Right forelimb (tissue), 1 donor: ENCODE measurements at regions not wholly inside any gene's neighbourhood (a gene's known extent, or its start where the extent isn't known, plus 50 kb on each side); places are given as distances from the start of the nearest gene placed in this dataset.
"Not testable (repeated sequence)": the region's sequence is repeated elsewhere in the genome, so short reads cannot be mapped to it uniquely, and the experiment has no call there.

Source experiments
- DNase-seq: peaks from one replicate; pipeline ENCODE4 v3.0.0-alpha.2; 2018

DNA sequence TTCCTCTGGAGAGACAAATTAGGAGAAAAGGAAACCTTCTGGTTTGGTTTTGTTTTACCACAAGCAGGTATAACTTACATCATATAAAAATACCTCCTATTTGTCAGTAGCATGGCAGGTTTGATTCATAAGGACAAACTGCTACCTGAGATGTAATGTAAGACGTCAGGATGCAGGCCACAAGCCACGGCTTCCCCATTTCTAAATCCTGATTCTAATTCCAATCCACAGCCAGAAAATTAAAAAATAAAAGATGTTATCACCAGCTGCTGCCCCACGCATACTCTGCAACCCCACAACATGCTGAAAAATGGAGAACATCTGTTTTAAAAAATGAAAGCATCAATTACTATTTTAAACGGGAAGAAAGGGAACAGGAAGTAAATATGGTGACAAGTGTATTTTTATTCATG, 197.6 kb downstream of the BCL11A start:
- no peak for DNase-seq

- no peak for DNase-seq
Measured at GRCh38 chr2:60354713-60355112, 198.7 kb downstream of the BCL11A start.

DNA sequence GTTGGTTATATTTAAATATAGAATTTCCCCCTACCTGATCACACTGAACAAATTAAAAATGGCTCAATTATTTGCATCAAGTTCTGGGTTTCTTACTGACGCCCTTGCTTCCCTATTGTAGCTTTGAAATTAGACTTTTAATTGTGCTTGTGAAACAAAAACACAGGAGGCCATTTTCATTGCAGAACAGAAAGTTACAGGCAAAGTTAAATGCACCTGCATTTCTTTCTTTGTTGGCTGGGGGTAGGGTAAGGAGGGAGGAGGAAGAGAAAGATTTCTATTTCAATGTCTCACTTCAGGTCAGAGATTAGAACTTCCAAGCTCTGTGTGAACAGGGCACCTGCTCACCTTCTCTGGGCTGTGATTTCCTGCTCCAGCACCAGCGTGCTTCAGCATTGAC, 199.6 kb downstream of the BCL11A start:
- DNase-seq, result no peak

DNA sequence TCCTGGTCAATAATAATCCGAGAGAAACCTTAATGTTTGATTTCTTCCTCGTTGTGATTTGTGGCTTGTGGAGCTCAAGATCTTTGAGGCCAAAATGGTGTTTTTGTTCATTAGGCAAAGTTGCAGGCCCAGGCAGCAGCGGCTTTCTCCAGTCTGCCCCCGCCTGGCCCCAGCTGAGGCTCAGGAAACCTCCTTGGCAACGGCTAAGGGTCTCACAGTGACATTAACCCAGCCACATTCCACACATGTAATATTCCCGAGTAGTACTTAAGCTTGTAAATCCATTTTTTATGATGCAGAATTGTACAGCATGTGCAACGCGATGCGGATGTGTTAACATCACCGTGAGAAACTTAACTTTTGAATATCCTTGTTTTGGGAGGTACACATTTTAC, 200.1 kb downstream of the BCL11A start:
- no peak for DNase-seq

- DNase-seq, result no peak
Measured at GRCh38 chr2:60352491-60353405, 200.7 kb downstream of the BCL11A start.

GRCh38 chr2:60351802-60352201, 201.7 kb downstream of the BCL11A start:
- no peak for DNase-seq

DNA sequence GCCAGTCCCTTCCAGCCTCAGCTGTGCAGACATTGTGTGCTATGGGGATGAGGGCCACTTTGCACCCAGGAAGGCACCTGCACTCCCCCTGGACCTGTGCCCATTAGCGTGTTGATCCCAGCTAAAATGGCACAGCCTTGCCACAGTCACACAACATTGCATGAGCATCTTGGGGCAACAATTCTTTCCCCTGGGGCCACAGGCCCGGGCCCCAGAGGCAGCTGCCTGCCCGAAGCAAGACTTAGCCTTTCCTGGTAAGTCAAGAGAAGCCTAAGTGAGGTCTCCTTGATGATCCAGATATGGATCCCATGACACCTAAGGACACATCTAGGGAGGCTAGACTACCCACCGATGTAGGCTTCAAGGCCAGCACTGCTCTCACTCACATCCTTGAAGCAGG, 202.1 kb downstream of the BCL11A start:
- DNase-seq, result no peak

GRCh38 chr2:60350791-60351190, 202.7 kb downstream of the BCL11A start:
- no peak for DNase-seq

DNA sequence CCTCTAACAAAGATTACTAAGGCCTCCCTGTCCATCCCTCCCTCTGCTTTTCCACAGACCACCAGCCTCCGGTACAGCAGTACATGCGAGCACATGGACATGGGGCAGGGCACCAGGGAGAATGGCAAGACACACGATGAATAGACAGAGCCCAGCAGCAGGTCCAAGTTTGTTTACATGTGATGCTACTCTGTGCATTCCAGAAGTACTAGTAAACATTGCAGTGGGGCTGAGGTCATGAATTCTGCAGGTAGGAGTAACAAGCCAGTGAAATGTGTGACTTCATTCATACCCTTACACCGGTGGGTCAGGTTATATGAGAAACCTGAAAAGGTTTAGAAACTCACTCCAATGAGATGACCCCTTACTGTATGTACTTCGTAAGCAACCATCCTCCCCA, 205.7 kb downstream of the BCL11A start:
- no peak for DNase-seq

GRCh38 chr2:60342491-60342890, 211.0 kb downstream of the BCL11A start:
- DNase-seq, result not testable (repeated sequence)

DNA sequence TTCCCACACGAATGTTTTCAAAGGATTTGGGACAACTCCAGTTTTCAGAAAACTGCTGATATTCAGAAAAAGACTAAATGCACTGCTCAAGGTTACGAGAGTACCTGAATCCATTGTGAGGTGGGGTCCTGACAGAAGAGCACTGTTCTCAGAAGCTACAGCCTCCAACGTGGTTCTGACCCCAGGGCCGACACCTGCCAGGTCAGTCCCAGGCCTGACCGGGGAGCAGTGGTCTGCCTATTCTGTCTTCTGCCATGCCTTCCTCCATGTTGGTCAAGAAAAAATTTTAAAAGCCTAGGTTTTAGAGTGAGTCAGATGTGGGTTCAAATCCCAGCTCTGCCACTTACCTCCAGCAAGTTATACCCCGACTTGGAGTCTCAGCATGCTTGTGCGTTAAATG, 212.3 kb downstream of the BCL11A start:
- DNase-seq, result no peak

GRCh38 chr2:60339286-60339685, 214.2 kb downstream of the BCL11A start:
- no peak for DNase-seq

DNA sequence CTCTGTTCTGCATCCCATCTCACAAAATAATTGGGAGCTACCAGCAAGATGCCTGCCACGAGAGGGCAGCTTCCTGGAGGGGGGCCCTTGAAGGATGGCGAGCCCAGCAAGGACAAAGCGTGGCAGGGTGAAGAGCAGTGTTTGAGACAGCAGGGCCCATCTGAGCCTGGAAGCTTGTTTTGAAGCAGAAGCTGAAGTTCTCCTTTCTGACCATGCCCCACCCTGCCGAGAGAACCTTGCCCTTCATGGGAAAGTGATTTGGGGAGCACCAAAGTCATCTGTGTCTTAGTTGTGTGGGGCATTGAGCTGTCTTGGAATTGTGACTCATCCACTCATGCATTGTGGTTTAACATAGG, 216.3 kb downstream of the BCL11A start:
- DNase-seq, result no peak

- DNase-seq, result no peak
Measured at GRCh38 chr2:60336442-60337141, 216.9 kb downstream of the BCL11A start.

DNA sequence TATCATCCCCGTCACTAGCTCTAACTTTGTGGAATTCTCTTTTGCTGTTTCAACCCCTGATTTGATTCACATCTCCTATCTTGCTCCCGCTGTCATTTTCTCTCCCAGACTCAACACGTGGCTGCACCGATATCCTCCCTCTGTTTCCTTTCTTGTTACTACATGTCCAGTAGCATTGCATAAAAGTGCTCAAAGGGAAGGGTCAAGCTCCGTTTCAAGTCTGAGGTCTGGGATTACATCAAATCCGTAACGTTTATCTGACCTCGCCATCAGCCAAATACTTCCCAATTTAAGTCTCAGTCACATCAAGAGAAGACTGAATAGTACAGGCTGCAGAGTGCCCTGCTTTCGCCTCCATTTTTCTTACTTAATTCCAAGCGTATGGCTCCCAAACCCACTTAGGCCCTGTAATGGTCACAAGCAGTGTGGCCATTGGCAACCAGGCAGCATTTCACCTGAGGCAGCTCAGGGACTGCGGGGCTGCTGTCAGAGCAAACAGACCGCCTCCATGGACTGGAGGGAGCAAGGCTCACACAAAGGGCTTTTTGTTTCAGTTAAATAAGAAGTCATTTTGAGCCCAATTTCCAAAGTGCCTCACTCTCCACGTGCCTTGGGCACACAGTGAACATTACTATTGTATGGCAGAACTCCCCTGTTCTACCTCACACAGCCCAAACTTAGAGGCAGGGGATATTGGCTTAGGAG, 217.8 kb downstream of the BCL11A start:
- DNase-seq, result no peak

DNA sequence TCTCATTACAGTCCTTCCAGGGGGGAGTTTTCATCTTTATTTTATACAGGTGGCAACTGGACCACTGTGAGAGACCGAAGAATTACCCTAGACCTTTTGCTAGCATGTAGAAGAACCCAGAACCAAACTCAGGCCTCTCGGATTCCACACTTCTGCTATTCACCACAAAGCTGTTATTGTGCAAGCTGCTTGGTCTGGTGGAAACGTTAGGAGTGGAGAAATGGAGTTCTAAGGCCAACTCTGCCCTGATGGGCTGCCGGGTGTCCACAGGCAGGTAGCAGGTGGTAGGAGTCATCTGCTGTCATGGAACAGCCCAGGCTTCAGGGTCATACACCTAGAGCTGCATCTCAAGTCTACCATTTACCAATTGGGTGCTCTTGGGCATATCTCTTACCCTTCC, 218.8 kb downstream of the BCL11A start:
- no peak for DNase-seq

DNA sequence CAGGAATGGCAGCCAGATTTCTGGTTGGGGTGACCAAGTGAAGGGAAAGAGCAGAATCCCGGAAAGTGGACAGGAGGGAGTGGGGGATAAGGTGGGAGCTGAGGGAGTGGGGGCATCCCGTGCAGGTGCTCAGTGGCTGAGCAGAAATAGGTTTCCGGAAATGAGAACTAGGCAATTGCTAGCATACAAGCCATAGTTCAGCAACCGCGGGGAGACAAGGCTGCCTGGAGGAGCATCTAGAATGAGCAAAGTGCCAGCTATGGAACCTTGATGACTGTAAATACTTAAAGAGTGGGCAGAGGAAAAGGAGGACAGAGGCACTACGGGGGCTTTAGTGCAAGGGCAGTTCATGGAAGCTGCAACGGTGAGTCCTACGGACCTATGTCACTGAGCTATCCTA, 220.2 kb downstream of the BCL11A start:
- no peak for DNase-seq

- no peak for DNase-seq
Measured at GRCh38 chr2:60331115-60331809, 222.2 kb downstream of the BCL11A start.

DNA sequence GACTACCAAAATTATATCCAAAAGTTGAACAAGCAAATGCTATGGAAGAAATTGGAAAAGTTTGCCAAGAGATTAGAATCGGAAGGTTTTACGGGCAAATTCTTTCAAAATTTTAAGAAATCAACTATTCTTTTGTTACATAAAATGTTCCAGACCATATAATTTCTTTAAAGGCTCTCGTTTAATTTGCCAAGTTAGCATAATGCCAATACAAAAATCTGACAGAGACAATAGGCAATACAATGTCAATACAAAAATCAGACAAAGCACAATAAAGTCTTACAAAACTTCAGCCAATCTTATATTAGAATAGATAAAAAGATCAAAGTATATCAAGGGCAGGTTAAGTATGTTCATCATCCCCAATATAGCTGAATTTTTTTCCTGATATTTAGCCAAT, 224.2 kb downstream of the BCL11A start:
- DNase-seq, result no peak

DNA sequence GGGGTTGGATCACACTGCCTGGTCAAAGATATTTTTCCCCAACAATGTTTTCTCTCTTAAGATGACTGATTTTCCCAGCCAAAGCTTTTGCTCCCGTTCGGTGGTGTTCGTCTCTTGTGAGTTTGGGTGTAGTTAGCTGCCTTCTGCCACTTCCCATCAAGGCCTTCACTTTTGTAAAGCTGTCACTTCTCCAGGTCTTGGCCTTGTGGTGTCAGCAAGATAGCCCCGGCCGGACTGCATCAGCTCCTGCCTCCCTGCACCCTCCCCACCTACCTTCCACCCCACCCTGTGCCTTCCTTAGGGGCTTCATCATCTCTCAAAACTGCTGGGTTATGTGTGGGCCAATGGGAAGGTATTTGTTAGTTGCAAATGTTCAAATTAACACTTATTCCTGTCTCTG, 228.9 kb downstream of the BCL11A start:
- no peak for DNase-seq

DNA sequence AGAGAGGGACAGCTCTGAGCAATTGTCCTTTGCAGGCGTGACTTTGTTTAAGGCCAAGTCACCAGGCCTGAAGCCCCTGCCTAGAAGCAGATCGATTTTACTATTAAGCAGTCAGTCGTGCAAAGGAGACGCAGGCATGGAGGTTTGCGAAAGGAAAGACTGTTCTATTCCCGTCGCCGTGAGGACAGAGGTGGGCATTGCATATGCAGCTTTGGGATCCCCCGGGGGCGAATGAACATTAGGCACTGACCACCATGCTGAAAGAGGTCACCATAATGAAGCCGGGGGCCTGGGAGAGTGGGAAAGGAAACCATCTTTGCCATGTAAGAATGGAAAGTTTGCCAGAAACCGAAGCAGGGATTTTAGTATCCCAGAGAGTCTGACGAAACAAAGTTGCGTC, 231.6 kb downstream of the BCL11A start:
- DNase-seq, result no peak

DNA sequence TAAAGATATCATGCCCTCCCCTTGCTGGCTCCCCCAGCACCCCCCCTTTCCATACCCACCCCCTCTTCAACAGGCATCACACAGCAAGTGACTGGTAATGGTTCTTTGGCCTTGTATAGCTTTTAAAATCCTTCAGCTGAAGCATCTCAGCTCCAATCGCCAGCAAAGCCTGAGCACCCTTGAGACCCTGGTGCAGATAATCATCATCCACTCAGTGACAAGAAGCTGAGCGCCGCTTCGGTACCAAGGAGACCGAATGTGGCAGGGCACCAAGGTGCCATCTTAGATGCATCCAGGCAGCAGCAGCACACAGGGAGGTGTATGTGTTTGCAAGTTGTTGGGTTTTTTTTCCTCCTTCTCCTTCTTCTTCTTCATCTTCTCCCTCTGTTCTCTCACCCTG, 232.7 kb downstream of the BCL11A start:
- DNase-seq, result no peak

GRCh38 chr2:60319031-60319547, 234.4 kb downstream of the BCL11A start:
- no peak for DNase-seq
